CD4-positive, alpha-beta T cell treated with Interleukin-21 for 1 hour (primary cell): ENCODE measurements at regions not wholly inside any gene's neighbourhood (a gene's known extent, or its start where the extent isn't known, plus 50 kb on each side); places are given as distances from the start of the nearest gene placed in this dataset.

Source experiments
- DNase-seq: peaks from one replicate; pipeline ENCODE4 v3.0.0-alpha.2; 2020

GRCh38 chr17:79305376-79305767 is 230.7 kb downstream of the ENGASE start:
- no peak for DNase-seq

GRCh38 chr17:79304884-79305283 is 230.3 kb downstream of the ENGASE start:
- DNase-seq = no peak

GRCh38 chr17:79303641-79304205 is 229.1 kb downstream of the ENGASE start:
- DNase-seq = no peak

GRCh38 chr17:79301469-79301868 is 226.8 kb downstream of the ENGASE start:
- DNase-seq = no peak

- DNase-seq = no peak
Observed at GRCh38 chr17:79299349-79299748, 224.7 kb downstream of the ENGASE start.

- no peak for DNase-seq
Observed at GRCh38 chr17:79298799-79299198, 224.2 kb downstream of the ENGASE start.

- DNase-seq = no peak
Observed at GRCh38 chr17:79296243-79296642, 221.6 kb downstream of the ENGASE start.

GRCh38 chr17:79295307-79295706 is 220.7 kb downstream of the ENGASE start:
- DNase-seq = no peak

GRCh38 chr17:79294459-79295071 is 219.9 kb downstream of the ENGASE start:
- peak; percentile 13 for DNase-seq

GRCh38 chr17:79292501-79292900 is 217.9 kb downstream of the ENGASE start:
- no peak for DNase-seq

GRCh38 chr17:79291391-79291790 is 216.8 kb downstream of the ENGASE start:
- no peak for DNase-seq

- no peak for DNase-seq
Observed at GRCh38 chr17:79290726-79291125, 216.1 kb downstream of the ENGASE start.

- DNase-seq = no peak
Observed at GRCh38 chr17:79288950-79289349, 214.3 kb downstream of the ENGASE start.

GRCh38 chr17:79286440-79286839 is 211.8 kb downstream of the ENGASE start:
- DNase-seq = no peak

- no peak for DNase-seq
Observed at GRCh38 chr17:79285973-79286372, 211.3 kb downstream of the ENGASE start.

GRCh38 chr17:79282294-79282693 is 207.7 kb downstream of the ENGASE start:
- DNase-seq = no peak

GRCh38 chr17:79281803-79282202 is 207.2 kb downstream of the ENGASE start:
- DNase-seq = no peak

- DNase-seq = no peak
Observed at GRCh38 chr17:79280866-79281572, 206.4 kb downstream of the ENGASE start.

GRCh38 chr17:79280010-79280409 is 205.4 kb downstream of the ENGASE start:
- DNase-seq = no peak

- no peak for DNase-seq
Observed at GRCh38 chr17:79279320-79279719, 204.7 kb downstream of the ENGASE start.

GRCh38 chr17:79276821-79277220 is 202.2 kb downstream of the ENGASE start:
- DNase-seq = no peak

- no peak for DNase-seq
Observed at GRCh38 chr17:79273660-79274059, 199.0 kb downstream of the ENGASE start.

- no peak for DNase-seq
Observed at GRCh38 chr17:79272666-79273219, 198.1 kb downstream of the ENGASE start.

GRCh38 chr17:79272220-79272619 is 197.6 kb downstream of the ENGASE start:
- no peak for DNase-seq
